ENCODE measurements at regions not wholly inside any gene's neighbourhood (a gene's known extent, or its start where the extent isn't known, plus 50 kb on each side); places are given as distances from the start of the nearest gene placed in this dataset.

DNA sequence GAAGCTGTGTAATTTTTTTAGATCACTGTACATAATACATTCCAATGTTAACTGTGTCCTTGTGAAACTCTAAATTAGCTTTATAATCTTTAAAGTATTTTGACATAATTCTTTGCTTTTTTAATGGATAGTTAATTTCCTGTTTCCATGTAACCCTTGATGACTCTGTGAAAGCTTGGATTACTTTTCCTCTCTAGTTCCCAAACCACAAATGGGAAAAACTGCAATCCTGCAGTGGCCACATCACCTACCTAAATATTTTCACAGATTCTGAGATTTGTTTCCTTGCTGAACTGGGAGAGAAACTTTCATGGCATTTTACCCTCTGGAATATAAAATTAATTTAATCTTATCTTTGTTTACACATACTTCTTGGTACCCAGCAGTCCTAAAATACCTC, 161.6 kb upstream of the CCDC68 start:
- no peaks in the 10 kb centered on the region for H3K36me3 ChIP-seq (ENCODE audit: control insufficient read depth, insufficient read depth, low read length)
- no peaks in the 10 kb centered on the region for H3K9me3 ChIP-seq (ENCODE audit: control insufficient read depth, low read length)
- no peaks in the 10 kb centered on the region for H3K4me1 ChIP-seq
- no peak overlapping the region for H2AFZ ChIP-seq
- H3K4me2 ChIP-seq (ENCODE audit: low read length), result no peak overlapping the region
- TF ChIP-seq CTCF (IDR thresholded peaks at IDR 0.05), result no peak
- no peaks in the 10 kb centered on the region for H3K27me3 ChIP-seq (ENCODE audit: control insufficient read depth, insufficient read depth, low read length)
- no peak overlapping the region for H3K4me3 ChIP-seq (ENCODE audit: low read depth, low read length)
- H3K79me2 ChIP-seq, result no peaks in the 10 kb centered on the region
- no peak overlapping the region for H3K27ac ChIP-seq
- H3K9ac ChIP-seq, result no peak overlapping the region

GRCh38 chr18:55119434-55119833, 160.2 kb upstream of the CCDC68 start:
- Histone ChIP-seq H3K27ac (no peak overlapping the region), H3K27me3 (ENCODE audit: control insufficient read depth, insufficient read depth, low read length) (no peaks in the 10 kb centered on the region), H3K9me3 (ENCODE audit: control insufficient read depth, low read length) (peaks cover 3% of the 10 kb centered on the region), H2AFZ (no peak overlapping the region), H3K9ac (no peak overlapping the region), H3K4me1 (no peaks in the 10 kb centered on the region), H3K4me2 (ENCODE audit: low read length) (no peak overlapping the region), H3K79me2 (no peaks in the 10 kb centered on the region), H3K4me3 (ENCODE audit: low read depth, low read length) (no peak overlapping the region), H3K36me3 (ENCODE audit: control insufficient read depth, insufficient read depth, low read length) (no peaks in the 10 kb centered on the region)
- no peak for TF ChIP-seq CTCF (IDR thresholded peaks at IDR 0.05)

DNA sequence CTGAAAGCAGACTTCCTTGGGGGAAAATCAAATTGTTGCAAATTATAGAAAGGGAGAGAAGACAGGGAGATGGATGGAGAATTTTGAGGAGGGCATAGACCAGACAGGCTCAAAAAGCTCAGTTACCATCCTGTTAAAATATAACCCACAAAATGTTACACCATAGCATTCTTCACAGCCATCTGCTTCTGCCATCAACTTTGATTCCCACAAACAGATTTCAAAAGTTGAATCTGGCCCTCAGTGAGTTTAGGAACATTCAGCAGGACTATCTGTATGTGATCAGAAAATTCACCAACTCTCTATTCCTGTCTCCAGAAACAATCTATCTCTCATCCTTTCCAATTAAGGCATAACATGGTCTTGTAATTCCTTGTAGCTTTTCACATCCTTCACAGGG, 159.8 kb upstream of the CCDC68 start:
- H3K79me2 ChIP-seq, result no peaks in the 10 kb centered on the region
- H3K4me3 ChIP-seq (ENCODE audit: low read depth, low read length), result no peak overlapping the region
- peaks cover 3% of the 10 kb centered on the region for H3K9me3 ChIP-seq (ENCODE audit: control insufficient read depth, low read length)
- no peak for TF ChIP-seq CTCF (IDR thresholded peaks at IDR 0.05)
- H2AFZ ChIP-seq, result no peak overlapping the region
- no peaks in the 10 kb centered on the region for H3K36me3 ChIP-seq (ENCODE audit: control insufficient read depth, insufficient read depth, low read length)
- H3K4me1 ChIP-seq, result no peaks in the 10 kb centered on the region
- no peaks in the 10 kb centered on the region for H3K27me3 ChIP-seq (ENCODE audit: control insufficient read depth, insufficient read depth, low read length)
- no peak overlapping the region for H3K9ac ChIP-seq
- no peak overlapping the region for H3K4me2 ChIP-seq (ENCODE audit: low read length)
- H3K27ac ChIP-seq, result no peak overlapping the region

DNA sequence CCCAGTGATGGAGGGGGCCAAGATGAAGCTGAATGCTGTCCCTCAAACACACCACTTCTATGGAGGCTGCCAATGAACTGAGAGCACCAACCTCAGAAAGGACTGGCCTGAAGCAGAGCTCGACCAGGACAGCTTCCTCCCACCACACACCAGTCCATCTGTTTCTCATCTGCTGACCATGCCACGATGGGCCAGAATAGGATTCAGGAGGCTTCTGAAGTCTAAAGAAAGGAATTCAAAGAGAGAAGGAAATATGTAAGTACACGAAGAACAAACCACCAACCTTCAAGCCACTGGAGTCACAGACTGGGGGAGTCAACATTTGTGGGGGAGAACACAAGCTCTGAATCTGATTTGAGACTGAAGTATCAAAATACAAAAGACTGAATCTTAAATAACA, 157.6 kb upstream of the CCDC68 start:
- no peaks in the 10 kb centered on the region for H3K79me2 ChIP-seq
- no peaks in the 10 kb centered on the region for H3K36me3 ChIP-seq (ENCODE audit: control insufficient read depth, insufficient read depth, low read length)
- H3K4me2 ChIP-seq (ENCODE audit: low read length), result no peak overlapping the region
- H3K9ac ChIP-seq, result no peak overlapping the region
- H3K4me3 ChIP-seq (ENCODE audit: low read depth, low read length), result no peak overlapping the region
- no peak overlapping the region for H3K27ac ChIP-seq
- no peak overlapping the region for H2AFZ ChIP-seq
- no peak for TF ChIP-seq CTCF (IDR thresholded peaks at IDR 0.05)
- peaks cover 3% of the 10 kb centered on the region for H3K9me3 ChIP-seq (ENCODE audit: control insufficient read depth, low read length)
- no peaks in the 10 kb centered on the region for H3K27me3 ChIP-seq (ENCODE audit: control insufficient read depth, insufficient read depth, low read length)
- no peaks in the 10 kb centered on the region for H3K4me1 ChIP-seq

GRCh38 chr18:55115606-55116005, 156.3 kb upstream of the CCDC68 start:
- Histone ChIP-seq H3K9me3 (ENCODE audit: control insufficient read depth, low read length) (peaks cover 3% of the 10 kb centered on the region), H2AFZ (no peak overlapping the region), H3K4me2 (ENCODE audit: low read length) (no peak overlapping the region), H3K4me1 (no peaks in the 10 kb centered on the region), H3K4me3 (ENCODE audit: low read depth, low read length) (no peak overlapping the region), H3K27ac (no peak overlapping the region), H3K79me2 (no peaks in the 10 kb centered on the region), H3K27me3 (ENCODE audit: control insufficient read depth, insufficient read depth, low read length) (no peaks in the 10 kb centered on the region), H3K36me3 (ENCODE audit: control insufficient read depth, insufficient read depth, low read length) (no peaks in the 10 kb centered on the region), H3K9ac (no peak overlapping the region)
- no peak for TF ChIP-seq CTCF (IDR thresholded peaks at IDR 0.05)
